ENCODE measurements at regions not wholly inside any gene's neighbourhood (a gene's known extent, or its start where the extent isn't known, plus 50 kb on each side); places are given as distances from the start of the nearest gene placed in this dataset.
"Not testable (repeated sequence)": the region's sequence is repeated elsewhere in the genome, so short reads cannot be mapped to it uniquely, and the experiment has no call there.

- DNase-seq, result no peak
Measured at GRCh38 chr4:138487230-138487629, 245.1 kb upstream of the SLC7A11 start.

GRCh38 chr4:138485498-138485897, 243.3 kb upstream of the SLC7A11 start:
- DNase-seq, result no peak

- DNase-seq, result no peak
Measured at GRCh38 chr4:138475116-138475515, 233.0 kb upstream of the SLC7A11 start.

DNA sequence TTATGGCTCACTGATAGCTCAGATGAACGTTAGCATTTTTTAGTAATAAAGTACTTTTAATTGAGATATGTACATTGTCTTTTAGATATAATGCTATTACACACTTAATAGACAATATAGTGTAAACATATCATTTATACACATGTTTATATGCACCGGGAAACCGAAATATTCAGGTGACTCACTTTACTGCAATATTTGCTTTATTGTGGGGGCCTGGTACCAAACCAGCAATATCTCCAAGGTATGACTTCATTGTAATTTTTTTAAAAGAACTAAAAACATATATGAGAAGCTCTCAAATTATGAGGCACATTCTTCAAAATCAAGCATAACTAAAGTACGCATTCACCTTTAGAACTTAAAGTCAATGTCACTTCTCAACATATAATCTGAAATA, 231.2 kb upstream of the SLC7A11 start:
- no peak for DNase-seq

DNA sequence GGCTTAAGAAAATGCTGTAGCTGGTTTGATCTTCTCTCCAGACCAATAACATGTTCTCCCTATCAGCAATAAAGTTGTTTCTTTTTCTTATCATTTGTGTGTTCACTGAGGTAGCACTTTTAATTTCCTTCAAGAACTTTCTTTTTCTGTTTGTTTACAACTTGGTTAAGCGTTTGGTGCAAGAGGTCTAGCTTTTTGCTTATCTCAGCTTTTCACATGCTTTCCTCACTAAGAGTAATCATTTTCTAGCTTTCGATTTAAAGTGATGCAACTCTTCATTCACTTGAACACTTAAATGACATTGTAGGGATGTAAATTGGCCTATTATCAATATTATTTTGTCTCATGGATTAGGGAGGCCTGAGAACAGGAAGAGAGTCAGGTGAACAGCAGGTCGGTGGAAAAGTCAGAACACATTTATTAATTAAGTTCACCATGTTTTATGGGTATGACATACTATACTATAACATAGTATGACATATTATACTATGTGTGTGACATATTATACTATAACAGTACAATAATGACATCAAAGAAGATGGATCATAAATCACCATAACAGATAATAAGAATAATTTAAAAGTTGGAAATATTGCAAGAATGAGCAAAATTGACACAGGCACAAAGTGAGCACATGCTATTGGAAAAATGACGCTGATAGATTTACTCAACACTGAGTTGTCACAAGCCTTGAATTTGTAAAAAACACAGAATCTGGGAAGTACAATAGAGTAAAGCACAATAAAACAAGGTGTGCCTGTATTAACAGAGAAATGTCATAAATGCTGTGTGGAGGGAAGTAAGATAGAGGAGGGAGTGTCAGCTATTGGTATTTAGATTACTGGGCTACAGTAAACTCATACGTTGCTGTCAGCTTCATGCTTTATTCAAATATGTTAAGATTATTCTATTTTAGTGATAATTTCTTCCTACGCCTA, 218.6 kb upstream of the SLC7A11 start:
- no peak for DNase-seq

- no peak for DNase-seq
Measured at GRCh38 chr4:138458751-138459150, 216.6 kb upstream of the SLC7A11 start.

DNA sequence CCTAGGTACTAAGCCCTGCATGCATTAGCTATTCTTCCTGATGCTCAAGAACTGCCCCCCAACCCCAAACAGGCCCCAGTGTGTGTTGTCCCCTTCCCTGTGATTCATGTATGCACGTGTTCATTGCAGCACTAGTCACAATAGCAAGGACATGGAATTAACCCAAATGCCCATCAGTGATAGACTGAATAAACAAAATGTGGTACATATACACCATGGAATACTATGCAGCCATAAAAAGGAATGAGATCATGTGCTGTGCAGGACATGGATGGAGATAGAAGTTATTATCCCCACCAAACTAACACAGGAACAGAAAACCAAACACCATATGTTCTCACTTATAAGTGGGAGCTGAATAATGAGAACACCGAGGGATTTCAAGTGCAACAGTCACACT, 214.2 kb upstream of the SLC7A11 start:
- not testable (repeated sequence) for DNase-seq

GRCh38 chr4:138455097-138455496, 212.9 kb upstream of the SLC7A11 start:
- DNase-seq, result no peak

DNA sequence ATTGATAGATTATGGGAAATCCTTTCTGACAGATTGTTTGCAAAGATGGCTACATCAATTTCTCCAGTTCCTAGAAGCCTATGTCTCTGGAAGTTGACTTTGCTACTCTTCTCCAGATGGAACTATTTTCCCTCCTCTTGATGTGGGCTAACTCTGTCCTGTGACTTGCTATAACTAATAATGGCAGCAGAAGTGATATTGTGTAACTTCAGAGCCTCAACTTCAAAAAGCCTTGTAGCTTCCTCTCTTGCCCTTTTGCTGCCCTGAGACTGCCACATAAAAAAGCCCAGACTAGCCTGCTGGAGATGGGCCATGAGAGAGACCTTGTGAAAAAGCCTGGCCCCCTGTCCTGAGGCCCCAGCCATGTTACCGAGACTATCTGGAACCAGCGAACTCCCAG, 210.7 kb upstream of the SLC7A11 start:
- DNase-seq, result no peak

- DNase-seq, result no peak
Measured at GRCh38 chr4:138451276-138451663, 209.1 kb upstream of the SLC7A11 start.

- DNase-seq, result no peak
Measured at GRCh38 chr4:138450546-138451275, 208.6 kb upstream of the SLC7A11 start.

- no peak for DNase-seq
Measured at GRCh38 chr4:138449938-138450337, 207.8 kb upstream of the SLC7A11 start.

- no peak for DNase-seq
Measured at GRCh38 chr4:138448169-138448568, 206.0 kb upstream of the SLC7A11 start.

DNA sequence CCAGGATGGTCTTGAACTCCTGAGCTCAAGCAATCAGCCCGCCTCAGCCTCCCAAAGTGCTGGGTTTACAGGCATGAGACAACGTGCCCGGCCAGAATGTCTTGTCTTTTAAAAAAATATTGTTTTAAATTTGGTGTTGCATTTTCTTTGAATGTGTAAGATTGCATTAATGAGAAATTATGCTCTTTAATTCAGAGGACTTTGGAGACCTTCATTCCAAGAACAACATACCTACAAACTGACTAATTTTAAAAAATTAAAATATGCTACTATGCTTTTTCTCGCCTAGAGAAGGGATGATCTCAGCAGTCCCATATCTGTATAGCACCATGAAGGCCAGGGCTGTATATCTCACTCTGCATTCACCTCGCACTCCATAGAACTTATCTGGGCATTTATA, 204.3 kb upstream of the SLC7A11 start:
- DNase-seq, result no peak

GRCh38 chr4:138445098-138445497, 202.9 kb upstream of the SLC7A11 start:
- no peak for DNase-seq

DNA sequence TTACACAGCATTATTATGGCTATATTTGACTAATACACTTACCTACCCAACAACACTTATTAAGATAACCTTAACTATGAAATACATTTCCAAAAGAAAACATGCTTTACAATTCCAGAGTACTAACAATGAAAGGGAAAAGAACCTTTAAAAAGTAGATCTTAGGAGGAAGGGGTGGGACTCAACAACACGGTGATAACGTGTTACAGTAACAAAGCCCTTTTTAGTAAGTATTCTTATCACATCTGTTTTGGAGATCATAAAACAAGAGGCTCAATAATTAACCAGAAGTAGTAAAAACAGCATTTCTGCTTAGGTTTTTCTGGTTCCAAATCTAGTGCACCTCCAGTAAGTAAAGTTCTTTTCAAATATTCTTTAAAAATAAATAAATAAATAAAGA, 202.1 kb upstream of the SLC7A11 start:
- no peak for DNase-seq

DNA sequence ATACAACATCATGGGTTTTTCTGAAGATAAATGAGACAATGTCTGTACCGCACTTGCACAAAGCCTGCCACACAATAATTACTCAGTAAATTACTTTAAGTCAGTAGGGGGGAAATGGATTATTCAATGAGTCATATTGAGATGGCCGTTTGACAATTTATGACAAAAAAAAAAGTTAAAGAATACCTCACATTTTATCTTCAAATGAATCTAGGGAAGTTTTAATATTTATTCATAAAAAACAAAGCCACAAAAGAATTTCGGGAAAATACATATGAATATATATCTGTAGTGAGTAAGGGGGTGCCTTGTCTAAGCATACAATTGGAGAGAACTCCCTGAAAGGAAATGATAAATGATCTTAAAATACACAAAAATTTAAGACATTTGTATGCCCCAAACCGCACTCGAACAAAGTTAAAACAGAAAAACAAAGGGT, 197.0 kb upstream of the SLC7A11 start:
- no peak for DNase-seq

- DNase-seq, result no peak
Measured at GRCh38 chr4:138438608-138439007, 196.5 kb upstream of the SLC7A11 start.

GRCh38 chr4:138437263-138437851, 195.2 kb upstream of the SLC7A11 start:
- no peak for DNase-seq

- not testable (repeated sequence) for DNase-seq
Measured at GRCh38 chr4:138435733-138436132, 193.6 kb upstream of the SLC7A11 start.

GRCh38 chr4:138435046-138435445, 192.9 kb upstream of the SLC7A11 start:
- DNase-seq, result not testable (repeated sequence)

DNA sequence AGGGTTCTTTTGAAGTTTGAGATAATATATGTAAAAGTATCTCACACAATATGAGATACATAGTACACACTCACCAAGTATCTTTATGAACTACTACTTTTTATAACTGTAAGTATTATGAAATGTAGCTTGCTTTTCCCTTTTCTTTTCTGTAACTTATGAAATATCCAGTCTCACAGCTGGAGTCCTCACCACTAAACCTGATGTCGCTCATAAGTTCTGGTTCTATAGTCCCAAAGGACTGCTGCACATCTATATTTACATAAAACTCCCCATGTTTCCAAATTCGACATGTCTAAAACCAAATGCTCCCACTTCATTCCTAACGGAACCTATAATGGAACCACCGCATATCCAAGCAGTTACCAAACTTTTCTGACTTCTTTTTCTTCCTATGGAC, 186.5 kb upstream of the SLC7A11 start:
- no peak for DNase-seq

GRCh38 chr4:138426786-138427185, 184.6 kb upstream of the SLC7A11 start:
- no peak for DNase-seq

GRCh38 chr4:138420471-138420870, 178.3 kb upstream of the SLC7A11 start:
- DNase-seq, result no peak
